Transverse colon (tissue), 4 donors: ENCODE measurements at regions not wholly inside any gene's neighbourhood (a gene's known extent, or its start where the extent isn't known, plus 50 kb on each side); places are given as distances from the start of the nearest gene placed in this dataset.

ENCODE experiments used
- DNase-seq: peaks from one replicate; pipeline ENCODE4 v3.0.0-alpha.2; 2019
- H3K27ac ChIP-seq, 4 donors: fragments of 200-600 bp; sonication (generic); 2 replicates each; pipeline ENCODE4 v1.5.1; 2016 to 2018; ENCODE audit warnings: inconsistent platforms in 4 of 4
- H3K27me3 ChIP-seq: fragments of 200-600 bp; sonication (generic); 2 replicates; pipeline ENCODE4 v1.5.1; 2017; ENCODE audit warnings: inconsistent platforms
- H3K36me3 ChIP-seq, 4 donors: fragments of 200-600 bp; sonication (generic); 2 replicates each; pipeline ENCODE4 v1.5.1; 2017 to 2019; ENCODE audit warnings: inconsistent platforms in 4 of 4
- H3K4me1 ChIP-seq, 4 donors: fragments of 200-600 bp; sonication (generic); 2 replicates each; pipeline ENCODE4 v1.5.1; 2017 to 2020; ENCODE audit warnings: inconsistent platforms in 4 of 4
- H3K4me3 ChIP-seq, 4 donors: fragments of 200-600 bp; sonication (generic); 1 replicate in 1 of 4; 2 replicates in 3 of 4; pipeline versions ENCODE4 v1.5.1 to v1.6.1; 2017 to 2019; ENCODE audit warnings: inconsistent platforms in 4 of 4
- H3K9me3 ChIP-seq, 2 donors: fragments of 200-600 bp; sonication (generic); 2 replicates each; pipeline ENCODE4 v1.5.1; 2017 to 2019; ENCODE audit warnings: inconsistent platforms in 2 of 2
- CTCF ChIP-seq, 5 experiments: fragments of 200-600 bp in 3 of 5; fragments of 450-650 bp in 2 of 5; sonication (generic) in 3 of 5; IDR thresholded peaks; 1 replicate in 2 of 5; 2 replicates in 3 of 5; pipeline ENCODE4 v1.5.1; 2016 to 2017; ENCODE audit warnings: antibody characterized with exemption in 5 of 5, inconsistent platforms in 3 of 5, mild to moderate bottlenecking in 2 of 5, moderate library complexity in 1 of 5
- EP300 ChIP-seq: sonication (generic); formaldehyde crosslinking; IDR thresholded peaks from one replicate; pipeline ENCODE4 v1.6.1; 2017; ENCODE audit warnings: antibody characterized with exemption, low read depth
- POLR2A ChIP-seq: fragments of 450-650 bp; IDR thresholded peaks from one replicate; pipeline ENCODE4 v1.6.1; 2016; ENCODE audit warnings: antibody characterized with exemption, mild to moderate bottlenecking, moderate library complexity
- POLR2AphosphoS5 ChIP-seq, 3 donors: sonication (generic); formaldehyde crosslinking; IDR thresholded peaks; one replicate each; pipeline ENCODE4 v1.6.1; 2016; ENCODE audit warnings: antibody characterized with exemption in 3 of 3
- WGBS, 2 donors: methylation state at CpG; one replicate each; pipeline ENCODE4 v1.1.5; 2018; ENCODE audit warnings: low coverage in 1 of 2; 5-methylcytosine and 5-hydroxymethylcytosine counted together
- in situ Hi-C, 4 donors: fragments of 200-750 bp; cut with MboI; loops; one replicate each; pipeline versions ENCODE4 v1.15.0 to v1.15.1; 2017; ENCODE audit warnings: low sequenced_read_pairs in 3 of 4, low pct_ligation_motif_present in 1 of 4, low pct_unique_long_range_greater_than_20kb in 1 of 4
- intact Hi-C: fragments of 100-400 bp; cut with DNase I; formaldehyde crosslinking; loops from one replicate; pipeline ENCODE4 v1.15.1; 2023; ENCODE audit warnings: low total_unique reads

DNA sequence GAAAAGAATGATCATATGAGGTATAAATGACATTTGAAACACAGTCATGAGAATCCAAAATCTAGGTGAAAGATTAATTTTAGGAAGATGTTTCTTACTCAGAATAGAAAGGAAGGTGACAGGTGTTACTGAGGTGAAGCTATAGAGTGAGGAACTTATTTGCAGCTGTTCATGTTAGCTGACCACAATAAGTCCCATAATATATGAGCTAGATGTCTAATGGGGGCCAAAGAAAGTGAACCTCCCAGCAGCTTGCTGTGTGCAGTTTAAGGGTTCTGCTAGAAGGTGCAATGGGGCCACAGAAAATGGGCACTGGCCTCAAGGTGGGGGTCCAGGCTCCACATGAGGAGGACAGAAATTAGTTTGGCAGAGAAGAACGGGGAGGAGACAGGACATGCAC lies 1374.9 kb upstream of the CRIM1 start:
- H3K4me3 ChIP-seq = no peak overlapping the region
- in situ Hi-C loops = no loop called here
- TF ChIP-seq POLR2AphosphoS5 (IDR thresholded peaks at IDR 0.05) (no peak), CTCF (IDR thresholded peaks at IDR 0.05) (no peak), EP300 (no peak), POLR2A (no peak)
- H3K9me3 ChIP-seq = no peaks in the 10 kb centered on the region
- H3K27me3 ChIP-seq = no peaks in the 10 kb centered on the region
- DNase-seq = no peak
- H3K36me3 ChIP-seq = no peaks in the 10 kb centered on the region
- intact Hi-C loops = no loop called here
- H3K27ac ChIP-seq = no peak overlapping the region
- 71% methylated on average over 1 of the region's 1 CpG for WGBS, 2 donors
- no peaks in the 10 kb centered on the region for H3K4me1 ChIP-seq

DNA sequence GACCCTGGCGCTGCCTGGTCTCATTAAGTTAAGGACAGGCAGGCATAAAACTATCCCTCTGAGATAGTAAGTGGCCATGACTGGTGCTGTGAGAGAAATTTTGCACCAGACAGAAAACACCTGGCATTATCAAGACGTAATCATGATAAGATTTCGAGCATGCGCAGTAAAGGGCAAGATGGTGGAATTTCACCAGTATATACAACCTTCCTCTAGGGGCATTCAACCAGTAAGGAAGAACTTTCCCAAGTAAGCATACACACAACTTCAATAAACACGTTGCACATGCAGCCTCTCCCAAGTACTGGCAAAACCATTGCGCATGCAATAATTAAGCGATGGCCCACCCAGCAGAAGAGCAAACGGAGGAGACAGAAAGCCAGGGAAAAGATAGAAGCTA lies 1376.4 kb upstream of the CRIM1 start:
- no peaks in the 10 kb centered on the region for H3K27me3 ChIP-seq
- H3K4me3 ChIP-seq = no peak overlapping the region
- 65 to 68% methylated on average over 8 of the region's 8 CpGs for WGBS, 2 donors
- no peak for DNase-seq
- intact Hi-C loops (no loop called here), in situ Hi-C loops (no loop called here)
- no peaks in the 10 kb centered on the region for H3K4me1 ChIP-seq
- TF ChIP-seq CTCF (IDR thresholded peaks at IDR 0.05) (no peak), POLR2A (no peak), POLR2AphosphoS5 (IDR thresholded peaks at IDR 0.05) (no peak), EP300 (no peak)
- no peak overlapping the region for H3K27ac ChIP-seq
- no peaks in the 10 kb centered on the region for H3K36me3 ChIP-seq
- H3K9me3 ChIP-seq = no peaks in the 10 kb centered on the region

DNA sequence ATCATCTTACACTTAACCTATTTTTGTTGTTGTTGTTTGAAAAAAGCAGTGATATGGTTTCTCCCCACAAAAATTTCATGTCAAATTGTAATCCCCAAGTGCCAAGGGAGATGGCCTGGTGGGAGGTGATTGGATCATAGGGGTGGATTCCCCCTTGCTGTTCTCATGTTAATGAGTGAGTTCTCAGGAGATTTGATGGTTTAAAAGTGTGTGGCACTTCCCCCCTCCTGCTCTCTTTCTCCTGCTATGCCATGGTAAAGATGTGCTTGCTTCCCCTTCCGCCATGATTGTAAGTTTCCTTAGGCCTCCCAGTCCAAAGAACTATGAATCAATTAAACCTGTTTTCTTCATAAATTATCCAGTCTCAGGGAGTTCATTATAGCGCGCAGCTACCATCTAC lies 1362.7 kb upstream of the FAM98A start:
- DNase-seq = no peak
- Histone ChIP-seq H3K4me1 (no peaks in the 10 kb centered on the region), H3K27ac (no peak overlapping the region), H3K36me3 (no peaks in the 10 kb centered on the region), H3K4me3 (no peak overlapping the region), H3K9me3 (no peaks in the 10 kb centered on the region), H3K27me3 (no peaks in the 10 kb centered on the region)
- in situ Hi-C loops = no loop called here
- intact Hi-C loops = no loop called here
- WGBS, 2 donors = 92 to 95% methylated on average over 3 of the region's 3 CpGs
- no peak for TF ChIP-seq EP300
- TF ChIP-seq POLR2A = no peak
- no peak for TF ChIP-seq CTCF (IDR thresholded peaks at IDR 0.05)

- H3K36me3 ChIP-seq = no peaks in the 10 kb centered on the region
- H3K9me3 ChIP-seq = no peaks in the 10 kb centered on the region
- no peaks in the 10 kb centered on the region for H3K27me3 ChIP-seq
- TF ChIP-seq CTCF (IDR thresholded peaks at IDR 0.05) = no peak
- TF ChIP-seq EP300 = no peak
- TF ChIP-seq POLR2AphosphoS5 (IDR thresholded peaks at IDR 0.05) = no peak
- TF ChIP-seq POLR2A = no peak
- no peak for DNase-seq
- H3K4me1 ChIP-seq = no peaks in the 10 kb centered on the region
- H3K27ac ChIP-seq = no peak overlapping the region
- intact Hi-C loops (no loop called here), in situ Hi-C loops (no loop called here)
- no peak overlapping the region for H3K4me3 ChIP-seq
These were observed 1355.7 kb upstream of the FAM98A start for GRCh38 chr2:34954758-34955157.
